ENCODE measurements at regions not wholly inside any gene's neighbourhood (a gene's known extent, or its start where the extent isn't known, plus 50 kb on each side); places are given as distances from the start of the nearest gene placed in this dataset.

GRCh38 chr12:89122852-89123251 lies 229.4 kb downstream of the DUSP6 start:
- H3K27ac ChIP-seq (ENCODE audit: low read depth in 1 of 2, low read length in 2 of 2) = no peak overlapping the region
- no peak overlapping the region for H3K9ac ChIP-seq (ENCODE audit: insufficient read depth, low read length, poor library complexity, severe bottlenecking)
- Mint-ChIP-seq H3K4me3 (no peak overlapping the region), H3K27me3 (ENCODE audit: low read depth in 3 of 3) (peaks cover 0 to 3% (median 0%) of the 10 kb centered on the region in 3 donors), H3K4me1 (peaks cover 5% of the 10 kb centered on the region), H3K27ac (peak overlapping the region in 1 of 7 donors; percentile 27), H3K9me3 (peaks cover 0 to 4% (median 0%) of the 10 kb centered on the region in 7 donors), H3K36me3 (no peaks in the 10 kb centered on the region)
- no peak overlapping the region for H3K4me2 ChIP-seq (replicated peaks; ENCODE audit: extremely low read depth, low read length, poor library complexity, severe bottlenecking)
- intact Hi-C loops (cut with micrococcal nuclease) = no loop called here
- TF ChIP-seq CTCF (IDR thresholded peaks at IDR 0.05) = no peak
- H3K4me3 ChIP-seq (replicated peaks in 1 of 3; ENCODE audit: low read depth in 2 of 3, low read length in 3 of 3) = no peak overlapping the region
- no CpG with 5 or more reads among the region's 1 CpG for WGBS (ENCODE audit: insufficient coverage)
- H3K36me3 ChIP-seq (replicated peaks in 1 of 2; ENCODE audit: control insufficient read depth in 1 of 2, insufficient read depth in 2 of 2, low read length in 2 of 2) = no peaks in the 10 kb centered on the region
- no peak for DNase-seq
- H3K9me3 ChIP-seq (replicated peaks in 1 of 2; ENCODE audit: control insufficient read depth in 1 of 2, insufficient read depth in 1 of 2, low read length in 2 of 2) = no peaks in the 10 kb centered on the region
- H3K4me1 ChIP-seq (ENCODE audit: control insufficient read depth in 1 of 2, insufficient read depth in 2 of 2, low read length in 2 of 2) = peaks cover under 1 to 1% of the 10 kb centered on the region in 2 donors
- H3K27me3 ChIP-seq (ENCODE audit: control insufficient read depth in 2 of 2, insufficient read depth in 2 of 2, low read length in 2 of 2) = no peaks in the 10 kb centered on the region
- H2AFZ ChIP-seq (ENCODE audit: insufficient read depth, low read depth, low read length, poor library complexity, severe bottlenecking) = no peak overlapping the region
- no peaks in the 10 kb centered on the region for H4K20me1 ChIP-seq (ENCODE audit: insufficient read depth, low read length)
- no peaks in the 10 kb centered on the region for H3K79me2 ChIP-seq (ENCODE audit: insufficient read depth, low read length)

- Histone ChIP-seq H3K79me2 (ENCODE audit: insufficient read depth, low read length) (no peaks in the 10 kb centered on the region), H3K4me3 (replicated peaks in 1 of 3; ENCODE audit: low read depth in 2 of 3, low read length in 3 of 3) (no peak overlapping the region), H3K27me3 (ENCODE audit: control insufficient read depth in 2 of 2, insufficient read depth in 2 of 2, low read length in 2 of 2) (no peaks in the 10 kb centered on the region), H3K9ac (ENCODE audit: insufficient read depth, low read length, poor library complexity, severe bottlenecking) (no peak overlapping the region), H3K27ac (ENCODE audit: low read depth in 1 of 2, low read length in 2 of 2) (no peak overlapping the region), H3K36me3 (replicated peaks in 1 of 2; ENCODE audit: control insufficient read depth in 1 of 2, insufficient read depth in 2 of 2, low read length in 2 of 2) (no peaks in the 10 kb centered on the region), H3K4me2 (replicated peaks; ENCODE audit: extremely low read depth, low read length, poor library complexity, severe bottlenecking) (peak overlapping the region; percentile 11), H3K9me3 (replicated peaks in 1 of 2; ENCODE audit: control insufficient read depth in 1 of 2, insufficient read depth in 1 of 2, low read length in 2 of 2) (no peaks in the 10 kb centered on the region), H4K20me1 (ENCODE audit: insufficient read depth, low read length) (no peaks in the 10 kb centered on the region), H3K4me1 (ENCODE audit: control insufficient read depth in 1 of 2, insufficient read depth in 2 of 2, low read length in 2 of 2) (peaks cover 9 to 10% of the 10 kb centered on the region in 2 donors), H2AFZ (ENCODE audit: insufficient read depth, low read depth, low read length, poor library complexity, severe bottlenecking) (peak overlapping the region; percentile 26)
- Mint-ChIP-seq H3K27ac (peak overlapping the region in 5 of 7 donors; percentile 44 to 81 (median 69)), H3K4me3 (no peak overlapping the region), H3K36me3 (no peaks in the 10 kb centered on the region), H3K9me3 (peaks cover 0 to 2% (median 0%) of the 10 kb centered on the region in 7 donors), H3K27me3 (ENCODE audit: low read depth in 3 of 3) (peaks cover 0 to 2% (median 0%) of the 10 kb centered on the region in 3 donors), H3K4me1 (peaks cover 10% of the 10 kb centered on the region)
- DNase-seq = peak; percentile 13 to 44 (median 24)
- TF ChIP-seq CTCF (IDR thresholded peaks at IDR 0.05) = no peak
- intact Hi-C loops (cut with micrococcal nuclease) = no loop called here
- 0% methylated on average over 2 of the region's 2 CpGs for WGBS (ENCODE audit: insufficient coverage)
Measured at GRCh38 chr12:89117448-89118034, 234.8 kb downstream of the DUSP6 start.

All from CD14-positive monocyte (primary cell).